IgD-negative memory B cell (primary cell): ENCODE measurements at regions not wholly inside any gene's neighbourhood (a gene's known extent, or its start where the extent isn't known, plus 50 kb on each side); places are given as distances from the start of the nearest gene placed in this dataset.
"Not testable (repeated sequence)": the region's sequence is repeated elsewhere in the genome, so short reads cannot be mapped to it uniquely, and the experiment has no call there.

Source experiments
- H3K27ac Mint-ChIP-seq, 3 donors: one replicate each; pipeline ENCODE4 v1.8.0; 2020 to 2022; ENCODE audit warnings: mild to moderate bottlenecking in 3 of 3, mixed read lengths in 3 of 3, moderate library complexity in 1 of 3
- H3K27me3 Mint-ChIP-seq: one replicate; pipeline ENCODE4 v1.8.0; 2021; ENCODE audit warnings: mixed read lengths
- H3K36me3 Mint-ChIP-seq: one replicate; pipeline ENCODE4 v1.8.0; 2020; ENCODE audit warnings: mild to moderate bottlenecking, mixed read lengths
- H3K4me1 Mint-ChIP-seq, 3 donors: one replicate each; pipeline ENCODE4 v1.8.0; 2020 to 2022; ENCODE audit warnings: mixed read lengths in 3 of 3, mild to moderate bottlenecking in 1 of 3
- H3K4me3 Mint-ChIP-seq, 4 donors: one replicate each; pipeline ENCODE4 v1.8.0; 2020 to 2022; ENCODE audit warnings: mild to moderate bottlenecking in 4 of 4, mixed read lengths in 4 of 4, moderate library complexity in 3 of 4
- H3K9me3 Mint-ChIP-seq, 3 donors: one replicate each; pipeline ENCODE4 v1.8.0; 2020 to 2021; ENCODE audit warnings: mixed read lengths in 3 of 3, mild to moderate bottlenecking in 1 of 3

DNA sequence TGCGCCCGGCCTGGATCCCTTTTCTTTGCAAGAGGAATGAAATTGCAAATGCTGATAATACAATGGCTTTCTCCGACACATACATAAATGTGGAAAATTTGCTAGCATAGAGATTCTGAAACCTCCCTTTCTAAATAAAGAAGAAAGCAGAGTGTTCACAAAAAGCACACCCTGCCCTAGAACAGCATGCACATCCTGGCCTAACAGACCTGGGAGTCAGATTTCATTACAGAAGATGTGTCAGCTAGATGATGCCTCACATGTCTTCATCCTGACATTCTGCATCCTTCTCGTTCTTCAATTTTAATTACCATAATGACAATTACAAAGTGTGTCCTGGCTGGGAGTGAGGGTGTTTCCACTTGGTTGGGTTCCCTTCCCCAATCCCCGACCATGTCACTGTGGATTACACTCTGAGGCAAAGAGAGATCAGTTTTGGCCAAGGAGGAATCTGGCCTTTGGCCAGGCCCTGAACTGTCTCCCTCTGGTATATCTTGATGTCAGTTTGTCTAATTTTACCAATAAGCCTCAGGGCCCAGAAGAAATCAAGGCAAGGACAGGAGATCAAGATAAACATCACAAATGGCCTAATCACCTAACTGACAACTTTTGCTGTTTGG lies 104.9 kb upstream of the SPATA12 start:
- Mint-ChIP-seq H3K27me3 (peaks cover 9% of the 10 kb centered on the region), H3K9me3 (no peaks in the 10 kb centered on the region), H3K4me1 (peaks cover 3 to 13% (median 9%) of the 10 kb centered on the region in 3 donors), H3K36me3 (peaks cover 3% of the 10 kb centered on the region), H3K27ac (no peak overlapping the region), H3K4me3 (no peak overlapping the region)

DNA sequence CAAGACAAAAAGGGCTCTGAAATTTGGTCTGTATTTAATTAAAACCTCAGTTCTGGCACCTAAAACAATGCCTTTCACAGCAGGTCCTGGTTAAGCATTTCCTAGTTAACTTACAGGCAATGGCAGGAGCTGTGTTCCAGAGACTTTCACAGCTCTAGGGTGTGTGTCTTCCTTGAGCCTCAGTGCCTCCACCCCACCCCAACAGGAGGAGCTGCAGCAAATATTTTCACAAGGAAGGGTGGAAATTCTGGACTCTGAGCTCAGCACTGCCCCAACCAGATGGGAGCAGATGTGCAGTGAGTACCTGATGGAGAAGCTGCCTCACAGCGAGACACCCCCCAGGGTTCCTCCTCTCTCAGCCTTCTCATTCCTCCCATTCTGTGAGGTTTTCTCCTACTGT lies 106.3 kb upstream of the SPATA12 start:
- Mint-ChIP-seq H3K27me3 (peaks cover 5% of the 10 kb centered on the region), H3K9me3 (no peaks in the 10 kb centered on the region), H3K36me3 (peaks cover 3% of the 10 kb centered on the region), H3K27ac (no peak overlapping the region), H3K4me1 (peaks cover 3 to 4% (median 4%) of the 10 kb centered on the region in 3 donors), H3K4me3 (no peak overlapping the region)

DNA sequence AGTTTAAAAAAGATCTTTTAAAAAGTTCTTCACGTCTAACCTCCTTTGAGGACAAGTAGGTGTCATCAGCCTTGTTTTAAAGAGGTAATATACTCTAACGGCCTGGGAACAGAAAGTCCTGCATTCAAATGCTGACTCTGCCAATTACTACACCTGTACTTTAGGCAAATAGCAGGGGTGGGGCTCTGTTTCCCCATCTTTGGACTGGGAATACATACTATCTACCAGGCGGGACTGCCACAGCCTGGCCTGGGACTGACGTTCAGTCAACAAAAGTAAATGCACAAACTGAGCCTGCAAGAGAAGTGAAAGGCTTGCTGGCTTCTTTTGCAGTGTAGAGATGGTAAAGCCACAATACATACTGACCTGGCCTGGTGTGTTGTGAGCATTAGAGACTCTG lies 107.6 kb upstream of the SPATA12 start:
- no peaks in the 10 kb centered on the region for H3K27me3 Mint-ChIP-seq
- H3K4me1 Mint-ChIP-seq, result peaks cover 0 to 4% (median 0%) of the 10 kb centered on the region in 3 donors
- H3K27ac Mint-ChIP-seq, result no peak overlapping the region
- H3K4me3 Mint-ChIP-seq, result no peak overlapping the region
- no peaks in the 10 kb centered on the region for H3K36me3 Mint-ChIP-seq
- no peaks in the 10 kb centered on the region for H3K9me3 Mint-ChIP-seq

DNA sequence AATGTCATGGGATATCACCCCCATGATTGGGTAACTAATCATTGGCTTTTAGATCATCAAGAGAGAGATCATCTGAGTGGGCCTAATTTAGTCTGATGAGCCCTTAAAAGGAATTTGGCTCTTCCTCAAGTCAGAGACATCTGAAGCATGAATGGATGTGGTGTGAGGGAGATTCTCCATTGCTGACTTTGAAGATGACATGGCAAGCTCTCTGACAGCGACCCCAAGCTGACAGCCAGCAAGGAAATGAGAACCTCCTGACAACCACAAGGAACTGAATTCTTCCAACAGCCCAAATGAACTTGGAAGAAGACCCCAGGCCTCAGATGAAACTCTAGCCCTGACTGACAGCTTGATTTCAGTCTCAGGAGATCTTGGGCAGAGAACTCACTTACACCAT lies 108.4 kb upstream of the SPATA12 start:
- Mint-ChIP-seq H3K4me1 (no peaks in the 10 kb centered on the region), H3K36me3 (peaks cover 3% of the 10 kb centered on the region), H3K27ac (no peak overlapping the region), H3K9me3 (peaks cover 0 to 6% (median 0%) of the 10 kb centered on the region in 3 donors), H3K27me3 (no peaks in the 10 kb centered on the region), H3K4me3 (no peak overlapping the region)

DNA sequence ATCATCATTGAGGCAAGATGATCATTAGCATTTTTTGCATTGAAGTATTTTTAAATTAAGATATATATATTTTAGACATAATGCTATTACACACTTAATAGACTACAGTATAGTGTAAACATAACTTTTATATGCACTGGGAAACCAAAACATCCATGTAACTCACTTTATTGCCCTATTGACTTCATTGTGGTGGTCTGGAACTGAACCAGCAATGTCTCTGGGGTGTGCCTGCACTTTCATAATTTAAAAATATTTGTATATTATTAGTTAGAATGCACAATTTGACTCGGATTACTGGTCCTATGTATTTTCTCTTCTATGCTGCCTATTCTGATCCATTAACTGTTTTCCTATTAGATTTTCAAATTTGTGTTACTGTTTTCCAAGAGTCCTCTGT lies 109.1 kb upstream of the SPATA12 start:
- H3K27me3 Mint-ChIP-seq, result no peaks in the 10 kb centered on the region
- no peaks in the 10 kb centered on the region for H3K4me1 Mint-ChIP-seq
- no peak overlapping the region for H3K4me3 Mint-ChIP-seq
- H3K9me3 Mint-ChIP-seq, result peaks cover 0 to 8% (median 2%) of the 10 kb centered on the region in 3 donors
- no peak overlapping the region for H3K27ac Mint-ChIP-seq
- peaks cover 4% of the 10 kb centered on the region for H3K36me3 Mint-ChIP-seq

DNA sequence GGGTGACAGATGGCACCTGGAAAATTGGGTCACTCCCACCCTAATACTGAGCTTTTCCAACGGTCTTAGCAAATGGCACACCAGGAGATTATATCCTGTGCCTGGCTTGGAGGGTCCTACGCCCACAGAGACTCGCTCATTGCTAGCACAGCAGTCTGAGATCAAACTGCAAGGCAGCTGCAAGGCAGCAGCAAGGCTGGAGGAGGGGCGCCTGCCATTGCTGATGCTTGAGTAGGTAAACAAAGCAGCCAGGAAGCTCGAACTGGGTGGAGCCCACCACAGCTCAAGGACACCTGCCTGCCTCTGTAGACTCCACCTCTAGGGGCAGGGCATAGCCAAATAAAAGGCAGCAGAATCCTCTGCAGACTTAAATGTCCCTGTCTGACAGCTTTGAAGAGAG lies 115.1 kb upstream of the SPATA12 start:
- not testable (repeated sequence) for H3K27me3 Mint-ChIP-seq

DNA sequence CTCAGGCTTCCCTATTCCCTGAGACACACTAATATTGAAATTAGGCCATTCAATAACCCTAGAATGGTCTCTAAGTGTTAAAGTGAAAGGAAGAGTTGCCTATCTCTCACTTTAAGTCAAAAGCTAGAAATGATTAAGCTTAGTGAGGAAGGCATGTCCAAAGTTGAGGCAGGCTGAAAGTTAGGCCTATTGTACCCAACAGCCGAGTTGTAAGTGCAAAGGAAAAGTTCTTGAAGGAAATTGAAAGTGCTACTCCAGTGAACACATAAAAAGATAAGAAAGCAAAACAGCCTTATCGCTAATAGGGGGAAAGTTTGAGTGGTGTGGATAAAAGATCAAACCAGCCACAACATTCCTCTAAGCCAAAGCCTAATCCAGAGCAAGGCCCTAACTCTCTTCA lies 117.9 kb upstream of the SPATA12 start:
- H3K36me3 Mint-ChIP-seq, result peaks cover 7% of the 10 kb centered on the region
- no peak overlapping the region for H3K4me3 Mint-ChIP-seq
- no peak overlapping the region for H3K27ac Mint-ChIP-seq
- peaks cover 8 to 21% (median 14%) of the 10 kb centered on the region in 3 donors for H3K4me1 Mint-ChIP-seq
- peaks cover 3% of the 10 kb centered on the region for H3K27me3 Mint-ChIP-seq
- peaks cover 0 to 12% (median 4%) of the 10 kb centered on the region in 3 donors for H3K9me3 Mint-ChIP-seq

More for the DNA sequence above, 115.1 kb upstream of the SPATA12 start:
- not testable (repeated sequence) for H3K36me3 Mint-ChIP-seq, H3K27ac Mint-ChIP-seq
- H3K4me3 Mint-ChIP-seq, result peak overlapping the region in 2 of 4 donors; percentile 49 to 79
- peaks cover 0 to 13% (median 4%) of the 10 kb centered on the region in 3 donors for H3K9me3 Mint-ChIP-seq
- H3K4me1 Mint-ChIP-seq, result peaks cover 8 to 19% (median 10%) of the 10 kb centered on the region in 3 donors

DNA sequence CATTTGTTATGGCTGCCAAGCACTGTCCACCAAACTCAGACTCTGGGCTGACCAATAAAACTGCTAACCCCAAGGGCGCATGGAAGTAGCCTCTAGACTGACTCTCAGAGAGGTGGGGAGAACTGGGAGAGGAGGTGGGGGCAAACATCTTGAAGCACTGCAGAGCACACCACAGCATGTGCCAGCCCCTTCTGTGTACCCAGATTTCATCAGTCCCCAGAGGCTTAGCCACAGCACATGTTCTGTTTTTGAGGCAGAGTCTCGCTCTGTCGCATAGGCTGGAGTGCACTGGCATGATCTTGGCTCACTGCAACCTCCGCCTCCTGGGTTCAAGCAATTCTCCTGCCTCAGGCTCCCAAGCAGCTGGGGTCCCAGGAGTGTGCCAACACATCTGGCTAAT lies 119.5 kb upstream of the SPATA12 start:
- peaks cover 4% of the 10 kb centered on the region for H3K27me3 Mint-ChIP-seq
- peaks cover 3% of the 10 kb centered on the region for H3K36me3 Mint-ChIP-seq
- peaks cover 8 to 21% (median 14%) of the 10 kb centered on the region in 3 donors for H3K4me1 Mint-ChIP-seq
- peaks cover 0 to 2% (median 0%) of the 10 kb centered on the region in 3 donors for H3K9me3 Mint-ChIP-seq
- peak overlapping the region in 1 of 3 donors; percentile 57 for H3K27ac Mint-ChIP-seq
- no peak overlapping the region for H3K4me3 Mint-ChIP-seq

DNA sequence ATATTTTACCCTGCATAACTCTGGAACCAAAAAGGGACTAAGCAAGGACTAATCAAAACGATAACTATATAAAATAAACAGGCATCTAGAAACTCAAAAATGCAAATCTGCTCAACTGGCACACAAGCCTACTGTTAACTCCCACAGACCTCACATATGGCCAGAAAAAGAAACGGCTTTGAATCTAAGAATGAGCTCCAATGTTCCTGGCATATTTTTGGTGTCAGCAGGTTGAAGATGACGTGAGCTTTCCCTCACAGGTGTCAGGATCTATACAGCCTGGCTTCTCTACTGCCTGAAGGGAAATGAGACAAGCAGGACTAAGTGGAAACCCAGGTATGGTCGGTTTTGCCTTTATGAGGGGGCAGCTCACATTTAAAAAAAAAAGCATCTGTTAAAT lies 120.1 kb upstream of the SPATA12 start:
- Mint-ChIP-seq H3K27ac (peak overlapping the region in 1 of 3 donors; percentile 3), H3K4me3 (no peak overlapping the region)

DNA sequence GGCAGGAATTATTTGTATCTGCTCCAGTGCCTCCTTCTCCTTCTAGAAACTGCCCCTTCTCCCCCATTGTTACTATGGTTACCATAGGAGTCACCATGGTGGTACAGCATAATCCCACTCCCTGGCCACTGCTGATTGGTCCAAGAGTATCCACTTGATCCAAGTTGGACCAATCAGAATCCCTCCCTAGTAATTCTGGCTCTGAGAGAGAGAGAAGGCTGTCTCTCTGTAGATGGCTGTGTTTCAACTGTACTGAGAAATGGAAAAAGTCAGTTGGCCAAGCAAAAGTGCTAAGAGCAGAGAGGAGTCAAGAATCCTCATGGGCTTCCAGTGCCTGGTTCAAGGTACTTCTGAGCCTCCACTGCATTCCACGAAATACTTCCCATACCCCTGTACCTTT lies 120.6 kb upstream of the SPATA12 start:
- peaks cover 8% of the 10 kb centered on the region for H3K27me3 Mint-ChIP-seq
- H3K4me1 Mint-ChIP-seq, result peaks cover 9 to 18% (median 14%) of the 10 kb centered on the region in 3 donors
- H3K4me3 Mint-ChIP-seq, result no peak overlapping the region
- H3K36me3 Mint-ChIP-seq, result peaks cover under 1% of the 10 kb centered on the region
- peak overlapping the region in 1 of 3 donors; percentile 3 for H3K27ac Mint-ChIP-seq
- H3K9me3 Mint-ChIP-seq, result peaks cover 0 to 2% (median 0%) of the 10 kb centered on the region in 3 donors

More for the DNA sequence above, 120.1 kb upstream of the SPATA12 start:
- peaks cover 9 to 21% (median 14%) of the 10 kb centered on the region in 3 donors for H3K4me1 Mint-ChIP-seq
- H3K9me3 Mint-ChIP-seq, result peaks cover 0 to 2% (median 0%) of the 10 kb centered on the region in 3 donors
- peaks cover 3% of the 10 kb centered on the region for H3K36me3 Mint-ChIP-seq
- peaks cover 8% of the 10 kb centered on the region for H3K27me3 Mint-ChIP-seq

DNA sequence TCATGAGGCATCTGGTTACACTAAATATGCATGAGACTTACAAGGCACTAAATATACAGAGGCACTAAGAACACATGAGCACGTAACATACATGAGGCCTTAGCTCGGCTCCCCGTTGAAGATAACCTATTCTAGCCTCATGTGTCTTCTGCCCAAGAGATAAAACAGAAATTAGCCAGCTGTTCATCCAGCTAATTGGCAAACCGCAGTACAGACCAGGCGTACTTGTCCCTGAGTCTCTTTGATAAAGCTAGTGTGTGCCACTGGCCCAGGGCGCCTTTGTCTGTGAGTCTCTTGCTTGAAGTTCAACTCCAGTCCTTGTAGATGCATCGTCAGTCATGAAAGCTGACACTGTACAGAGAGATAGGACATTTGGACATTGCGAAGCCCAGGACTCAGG lies 121.9 kb upstream of the SPATA12 start:
- Mint-ChIP-seq H3K4me3 (no peak overlapping the region), H3K4me1 (peaks cover 8 to 15% (median 14%) of the 10 kb centered on the region in 3 donors), H3K27ac (no peak overlapping the region), H3K27me3 (peaks cover 6% of the 10 kb centered on the region), H3K36me3 (no peaks in the 10 kb centered on the region), H3K9me3 (peaks cover 2 to 5% (median 4%) of the 10 kb centered on the region in 3 donors)

DNA sequence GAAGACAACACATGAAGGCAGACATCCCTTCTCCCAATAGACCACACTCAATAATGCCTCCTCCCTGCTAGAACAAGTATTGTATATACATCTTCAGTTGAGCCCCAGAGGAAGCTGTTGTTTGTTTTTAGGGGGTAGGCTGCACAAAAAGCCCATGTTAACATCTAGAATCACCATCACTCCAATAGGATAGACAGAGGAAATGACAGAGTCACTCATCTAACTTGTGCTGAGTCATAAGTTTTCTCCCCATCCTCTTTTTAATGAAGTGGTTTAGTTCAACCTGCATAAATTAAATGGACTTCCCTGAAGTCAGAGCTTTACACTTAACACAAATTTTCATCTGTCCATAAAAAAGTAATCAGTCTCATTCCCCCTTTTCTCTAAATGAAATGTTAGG lies 122.9 kb upstream of the SPATA12 start:
- H3K9me3 Mint-ChIP-seq, result peaks cover 2 to 5% (median 4%) of the 10 kb centered on the region in 3 donors
- H3K27ac Mint-ChIP-seq, result no peak overlapping the region
- no peak overlapping the region for H3K4me3 Mint-ChIP-seq
- H3K27me3 Mint-ChIP-seq, result peaks cover 6% of the 10 kb centered on the region
- H3K4me1 Mint-ChIP-seq, result peaks cover 6 to 13% (median 11%) of the 10 kb centered on the region in 3 donors
- no peaks in the 10 kb centered on the region for H3K36me3 Mint-ChIP-seq

DNA sequence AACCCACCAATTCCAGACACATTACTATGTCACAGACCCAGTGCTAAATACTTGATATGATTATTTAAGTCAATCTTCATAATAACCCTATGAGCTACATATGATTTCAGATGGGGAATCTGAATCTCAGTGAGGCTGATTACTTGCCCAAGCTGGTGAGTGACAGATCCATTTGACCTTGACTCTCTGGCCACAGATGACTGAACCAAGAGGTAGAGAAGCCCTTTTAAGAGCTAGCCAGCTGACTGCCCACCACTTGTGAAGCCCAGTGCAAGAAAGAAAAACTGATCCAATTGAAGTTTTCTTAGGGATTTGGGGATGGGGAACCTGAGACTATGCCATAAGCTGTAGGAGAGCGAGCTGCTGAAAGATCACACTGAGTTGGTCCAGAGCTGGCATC lies 124.7 kb upstream of the SPATA12 start:
- H3K4me3 Mint-ChIP-seq, result no peak overlapping the region
- H3K36me3 Mint-ChIP-seq, result no peaks in the 10 kb centered on the region
- peaks cover 1 to 4% (median 4%) of the 10 kb centered on the region in 3 donors for H3K4me1 Mint-ChIP-seq
- peaks cover 2 to 5% (median 4%) of the 10 kb centered on the region in 3 donors for H3K9me3 Mint-ChIP-seq
- peaks cover 6% of the 10 kb centered on the region for H3K27me3 Mint-ChIP-seq
- H3K27ac Mint-ChIP-seq, result peak overlapping the region in 1 of 3 donors; percentile 60

DNA sequence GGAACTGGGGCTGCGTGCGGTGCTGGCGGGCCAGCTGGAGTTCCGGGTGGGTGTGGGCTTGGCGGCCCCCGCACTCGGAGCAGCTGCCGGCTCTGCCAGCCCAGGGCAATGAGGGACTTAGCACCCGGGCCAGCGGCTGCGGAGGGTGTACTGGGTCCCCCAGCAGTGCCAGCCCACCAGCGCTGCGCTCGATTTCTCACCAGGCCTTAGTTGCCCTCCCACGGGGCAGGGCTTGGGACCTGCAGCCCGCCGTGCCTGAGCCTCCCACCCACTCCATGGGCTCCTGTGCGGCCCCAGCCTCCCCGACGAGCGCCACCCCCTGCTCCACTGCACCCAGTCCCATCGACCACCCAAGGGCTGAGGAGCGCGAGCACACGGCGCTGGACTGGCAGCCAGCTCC lies 126.0 kb upstream of the SPATA12 start:
- H3K9me3 Mint-ChIP-seq, H3K4me1 Mint-ChIP-seq, H3K27ac Mint-ChIP-seq, H3K27me3 Mint-ChIP-seq, H3K4me3 Mint-ChIP-seq, H3K36me3 Mint-ChIP-seq: not testable (repeated sequence)

DNA sequence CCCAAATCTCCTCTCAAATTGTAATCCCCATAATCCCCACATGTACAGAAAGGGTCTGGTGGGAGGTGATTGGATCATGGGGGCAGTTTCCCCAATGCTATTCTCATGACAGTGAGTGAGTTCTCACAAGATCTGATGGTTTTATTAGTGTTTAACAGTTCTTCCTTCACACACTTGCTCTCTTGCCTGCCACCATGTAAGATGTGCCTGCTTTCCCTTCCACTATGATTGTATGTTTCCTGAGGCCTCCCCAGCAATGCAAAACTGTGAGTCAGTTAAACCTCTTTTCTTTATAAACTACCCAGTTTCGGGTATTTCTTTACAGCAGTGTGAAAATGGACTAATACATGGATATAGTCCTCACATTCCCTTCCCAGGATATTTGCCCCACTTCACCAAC lies 126.7 kb upstream of the SPATA12 start:
- Mint-ChIP-seq H3K36me3 (no peaks in the 10 kb centered on the region), H3K9me3 (peaks cover 2 to 5% (median 4%) of the 10 kb centered on the region in 3 donors), H3K4me1 (peaks cover 0 to 1% (median 0%) of the 10 kb centered on the region in 3 donors), H3K27ac (no peak overlapping the region), H3K4me3 (no peak overlapping the region), H3K27me3 (peaks cover 6% of the 10 kb centered on the region)

DNA sequence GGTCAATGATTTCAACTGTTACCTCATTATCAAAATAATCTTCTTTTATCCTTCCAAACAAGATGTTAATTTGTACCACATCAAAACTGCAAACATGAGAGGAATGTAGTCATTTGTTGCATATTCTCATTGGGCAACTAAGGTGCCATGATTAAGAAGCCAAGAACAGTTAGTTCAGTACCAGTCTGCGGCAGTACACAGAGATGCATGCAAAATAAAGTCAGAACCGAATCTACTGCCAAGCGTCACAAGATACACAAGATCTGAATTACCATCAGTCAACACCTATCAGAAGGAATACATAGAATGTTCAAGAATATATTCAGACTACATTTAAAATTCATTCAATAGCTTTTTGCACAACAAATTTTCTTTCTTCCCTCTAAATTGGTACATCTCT lies 127.6 kb upstream of the SPATA12 start:
- peaks cover 0 to 5% (median 1%) of the 10 kb centered on the region in 3 donors for H3K4me1 Mint-ChIP-seq
- no peak overlapping the region for H3K27ac Mint-ChIP-seq

More for the DNA sequence above, 127.6 kb upstream of the SPATA12 start:
- Mint-ChIP-seq H3K36me3 (no peaks in the 10 kb centered on the region), H3K9me3 (peaks cover 2 to 5% (median 4%) of the 10 kb centered on the region in 3 donors), H3K4me3 (no peak overlapping the region), H3K27me3 (peaks cover 12% of the 10 kb centered on the region)
